MV-4-11 (cell line): ENCODE measurements at regions not wholly inside any gene's neighbourhood (a gene's known extent, or its start where the extent isn't known, plus 50 kb on each side); places are given as distances from the start of the nearest gene placed in this dataset.
"Not testable (repeated sequence)": the region's sequence is repeated elsewhere in the genome, so short reads cannot be mapped to it uniquely, and the experiment has no call there.

ENCODE experiments used
- DNase-seq: peaks from one replicate; lab custom pipeline; 2025; lab: John Stamatoyannopoulos, UW

DNA sequence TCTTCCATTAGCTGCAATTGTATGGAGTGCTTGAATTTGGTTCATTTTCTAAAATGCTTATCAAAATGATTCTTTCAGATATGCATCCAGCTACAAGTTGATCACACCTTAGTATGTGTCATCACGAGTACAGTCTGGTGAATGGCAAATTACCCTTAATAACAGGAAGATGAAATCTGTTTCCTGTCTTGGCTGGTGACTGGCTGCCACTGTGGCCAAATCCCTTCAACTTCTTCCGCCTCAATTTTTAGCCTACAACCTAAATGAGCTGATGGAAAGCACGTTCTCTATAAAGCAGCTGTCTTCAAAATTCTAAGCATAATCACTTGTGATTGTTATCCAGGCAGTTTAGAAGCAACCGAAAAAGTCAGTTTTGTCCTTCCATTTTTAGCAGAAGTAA is 387.1 kb upstream of the NECTIN3 start:
- DNase-seq, result no peak

DNA sequence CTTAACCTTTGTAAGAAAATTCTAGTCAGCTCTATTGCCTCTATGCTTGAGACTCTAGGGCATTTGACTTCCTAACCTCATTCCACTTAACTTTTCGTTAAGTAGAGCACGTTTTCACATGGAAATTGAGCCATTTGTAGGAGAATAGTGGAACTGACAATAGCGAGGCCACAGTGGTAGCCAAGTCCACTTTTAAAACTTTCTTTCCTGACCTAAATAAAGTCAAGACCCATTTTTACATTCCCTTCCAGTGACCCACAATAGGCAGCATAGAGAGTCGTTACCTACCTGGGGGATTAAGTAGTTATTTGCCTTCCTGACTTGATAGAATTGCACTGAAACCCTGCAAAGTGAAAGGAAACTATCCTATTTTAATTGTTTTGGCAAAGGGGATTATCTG is 386.0 kb upstream of the NECTIN3 start:
- DNase-seq, result no peak

DNA sequence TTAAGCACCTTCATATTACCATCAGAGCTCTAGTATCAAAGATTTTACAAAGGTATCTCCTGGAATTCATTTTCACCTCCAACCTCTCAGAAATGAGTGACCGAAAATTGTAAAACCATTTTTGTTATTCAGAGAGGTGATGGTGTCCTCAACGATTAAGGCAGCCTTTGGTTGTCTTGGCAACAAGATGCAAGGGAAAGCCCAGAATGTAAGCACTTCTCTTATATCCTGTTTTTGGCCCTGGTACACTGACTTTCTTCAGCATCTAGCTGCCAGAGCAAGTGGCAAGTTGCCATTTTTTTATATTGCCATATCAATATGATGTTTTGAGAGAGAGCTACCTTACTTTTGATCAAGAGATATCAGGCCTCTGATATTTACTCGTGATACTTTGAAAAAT is 384.9 kb upstream of the NECTIN3 start:
- no peak for DNase-seq

DNA sequence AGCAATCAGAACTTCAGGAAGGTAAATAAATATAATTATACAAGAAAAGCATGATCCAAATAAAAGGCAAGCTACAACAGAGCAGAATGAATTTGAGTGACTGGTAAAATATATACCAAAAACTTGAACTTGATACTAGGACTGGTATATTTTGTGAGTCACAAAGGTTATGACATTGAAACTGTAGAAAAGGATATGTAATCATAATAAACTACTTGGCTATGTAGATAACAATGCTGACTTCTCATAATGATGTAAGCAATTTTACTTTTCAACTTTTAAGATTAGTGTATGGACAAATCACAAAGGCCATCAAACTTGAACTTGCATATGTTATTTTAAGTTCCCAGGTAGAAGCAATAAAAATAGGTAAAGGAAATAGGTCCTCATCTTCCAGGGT is 384.5 kb upstream of the NECTIN3 start:
- DNase-seq, result no peak

DNA sequence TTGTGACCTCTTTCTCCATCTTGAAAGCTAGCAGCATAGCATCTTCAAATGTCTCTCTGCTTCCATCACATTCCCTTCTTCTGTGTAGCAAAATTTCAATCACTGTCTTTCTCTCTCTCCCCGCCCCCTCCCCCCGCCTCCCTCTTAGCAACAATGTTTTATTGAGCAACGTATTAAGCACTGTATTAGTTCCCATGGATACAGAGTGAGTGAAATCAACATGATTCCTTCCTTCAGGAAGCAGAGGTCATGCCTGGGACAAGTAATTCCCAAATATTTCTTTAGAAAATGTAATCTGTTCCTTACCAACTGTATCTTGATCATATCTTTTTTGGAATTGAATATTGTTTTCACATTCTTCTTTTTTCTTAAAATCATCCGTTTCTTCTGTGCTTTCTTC is 373.7 kb upstream of the NECTIN3 start:
- no peak for DNase-seq

DNA sequence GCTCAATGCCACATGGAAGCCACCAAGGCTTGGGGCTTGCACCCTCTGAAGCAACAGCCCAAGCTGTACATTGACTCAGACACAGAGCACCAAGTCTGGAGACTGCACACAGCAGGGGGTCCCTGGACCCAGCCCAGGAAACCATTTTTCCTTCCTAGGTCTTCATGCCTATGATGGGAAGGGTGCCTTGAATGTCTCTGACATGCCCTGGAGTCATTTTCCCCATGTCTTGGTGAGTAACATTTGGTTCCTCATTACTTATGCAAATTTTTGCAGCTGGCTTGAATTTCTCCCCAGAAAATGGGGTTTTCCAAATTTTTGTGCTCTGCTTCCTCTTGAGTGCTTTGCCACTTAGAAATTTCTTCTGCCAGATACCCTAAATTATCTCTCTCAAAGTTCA is 367.3 kb upstream of the NECTIN3 start:
- DNase-seq, result not testable (repeated sequence)

DNA sequence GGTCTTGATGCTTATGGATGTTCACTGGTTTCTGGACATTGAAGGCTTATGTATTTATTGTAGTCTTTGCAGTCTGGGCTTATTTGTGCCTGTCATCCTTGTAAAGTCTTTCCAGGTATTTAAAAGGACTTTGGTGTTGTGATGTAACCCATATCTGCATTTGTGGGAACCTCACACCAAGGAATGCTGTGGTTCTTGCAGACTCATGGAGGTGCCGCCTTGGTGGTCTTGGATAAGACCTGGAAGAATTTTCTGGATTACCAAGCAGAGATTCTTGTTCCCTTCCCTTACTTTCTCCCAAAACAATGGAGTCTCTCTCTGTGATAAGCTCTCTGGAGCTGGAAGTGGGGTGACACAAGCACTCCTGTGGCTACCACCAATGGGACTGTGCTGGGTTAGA is 363.5 kb upstream of the NECTIN3 start:
- no peak for DNase-seq

DNA sequence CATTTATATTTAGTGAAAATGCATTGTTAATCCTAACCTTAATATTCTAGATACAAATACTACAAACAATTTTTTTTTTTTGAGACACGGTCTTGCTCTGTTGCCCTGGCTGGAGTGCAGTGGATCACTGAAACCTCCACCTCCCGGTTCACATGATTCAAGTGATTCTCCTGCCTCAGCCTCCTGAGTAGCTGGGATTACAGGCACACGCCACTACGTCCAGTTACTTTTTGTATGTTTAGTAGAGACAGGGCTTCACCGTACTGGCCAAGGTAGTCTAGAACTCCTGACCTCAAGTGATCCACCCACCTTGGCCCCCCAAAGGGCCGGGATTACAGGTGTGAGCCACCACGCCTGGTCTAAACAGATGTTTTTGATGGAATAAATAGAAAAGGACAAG is 361.5 kb upstream of the NECTIN3 start:
- DNase-seq, result no peak

DNA sequence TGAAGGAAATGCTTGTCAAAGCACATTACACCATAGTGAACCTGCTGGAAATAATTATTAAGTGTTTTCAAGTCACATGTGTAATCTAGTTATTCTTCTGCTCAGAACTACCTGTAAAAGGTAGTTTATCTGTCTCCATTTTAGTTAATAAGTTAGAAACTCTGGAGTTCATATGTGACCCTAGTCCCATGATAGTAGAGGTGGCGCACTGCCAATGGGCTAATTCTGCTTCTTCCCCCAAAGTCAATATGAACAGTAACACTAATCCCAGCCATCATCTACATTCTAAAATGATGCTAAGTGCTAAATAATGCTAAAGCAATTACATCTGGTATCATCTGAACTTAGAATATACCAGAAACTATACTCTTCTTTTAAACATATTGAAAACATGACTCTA is 361.0 kb upstream of the NECTIN3 start:
- DNase-seq, result no peak

DNA sequence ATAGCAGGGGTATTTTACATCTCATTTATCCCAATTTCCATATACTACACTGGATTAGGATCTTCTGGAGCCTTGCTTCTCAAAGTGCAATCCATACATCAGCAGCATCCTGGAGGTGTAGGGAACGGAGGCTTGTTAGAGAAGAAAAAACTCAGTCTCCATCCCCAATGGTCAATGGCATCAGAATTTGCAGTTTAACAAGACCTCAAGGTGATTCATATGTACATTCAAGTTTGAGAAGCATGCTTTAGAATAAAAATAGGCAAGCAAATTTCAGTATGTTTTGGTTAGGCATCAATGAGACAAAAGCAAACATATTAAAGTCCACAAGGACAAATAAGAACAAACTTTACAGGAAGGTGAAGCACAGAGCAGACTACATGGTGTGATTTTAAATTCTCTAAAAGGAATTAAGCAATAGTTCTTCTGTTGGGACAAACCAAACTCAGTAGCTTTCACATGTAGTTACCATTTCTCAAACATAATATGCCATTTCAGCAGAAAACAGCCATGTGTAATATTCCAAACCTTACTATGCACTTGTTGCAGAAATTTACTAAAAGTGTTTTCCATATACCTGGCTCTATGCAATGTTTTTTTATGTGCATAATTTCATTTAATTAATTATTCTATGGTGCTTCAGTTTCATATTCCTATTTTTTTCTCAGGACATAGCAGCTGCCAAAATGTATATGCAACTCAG is 360.3 kb upstream of the NECTIN3 start:
- DNase-seq, result no peak

DNA sequence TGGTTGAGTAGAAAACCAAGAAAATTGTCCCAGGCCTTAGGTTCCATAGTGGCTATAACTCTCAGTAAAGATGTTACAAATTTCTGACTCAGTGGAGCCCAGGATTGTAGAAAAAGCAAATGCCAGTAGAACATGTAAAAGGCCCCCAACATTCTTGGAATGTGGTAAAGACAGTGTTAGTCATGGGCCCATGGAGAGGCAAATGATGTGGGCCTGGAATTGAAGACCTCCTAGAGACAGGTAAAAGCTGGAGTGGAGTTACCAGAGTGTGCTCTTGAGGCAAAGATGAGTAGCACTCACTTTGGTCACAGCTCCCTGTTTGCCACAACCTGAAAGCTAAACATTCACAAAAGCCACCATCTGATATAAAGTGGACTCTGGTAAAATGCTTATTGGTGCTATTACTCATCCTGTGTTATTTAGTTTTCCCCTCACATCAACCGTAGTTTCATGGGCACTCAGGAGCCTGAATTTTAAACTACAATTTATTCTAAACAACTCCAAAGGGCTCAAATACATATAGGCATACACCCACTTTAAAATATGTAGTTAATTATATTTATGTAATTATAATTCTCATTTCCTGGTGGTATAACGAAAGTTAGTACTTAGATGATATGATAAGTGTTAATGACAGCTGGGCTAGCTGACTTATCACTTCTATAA is 359.6 kb upstream of the NECTIN3 start:
- DNase-seq, result no peak

DNA sequence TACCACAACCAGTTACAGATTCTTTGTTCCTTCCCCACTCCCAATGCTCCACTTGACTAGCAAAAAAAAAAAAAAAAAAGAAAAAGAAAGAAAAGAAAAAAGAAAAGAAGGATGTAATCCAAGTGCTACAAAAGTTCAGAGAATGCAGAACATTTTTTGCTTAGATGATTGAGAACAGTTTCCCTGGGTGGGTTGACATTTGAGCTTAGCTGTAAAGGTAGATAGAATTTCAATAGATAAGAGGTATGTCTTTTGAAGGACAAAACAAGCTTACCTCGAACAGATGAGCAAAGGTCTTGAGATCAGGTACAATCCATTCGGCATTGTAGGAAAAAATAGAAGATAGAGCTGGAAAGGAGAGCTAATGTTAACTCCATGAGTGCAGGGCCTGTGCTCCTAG is 344.6 kb upstream of the NECTIN3 start:
- no peak for DNase-seq

DNA sequence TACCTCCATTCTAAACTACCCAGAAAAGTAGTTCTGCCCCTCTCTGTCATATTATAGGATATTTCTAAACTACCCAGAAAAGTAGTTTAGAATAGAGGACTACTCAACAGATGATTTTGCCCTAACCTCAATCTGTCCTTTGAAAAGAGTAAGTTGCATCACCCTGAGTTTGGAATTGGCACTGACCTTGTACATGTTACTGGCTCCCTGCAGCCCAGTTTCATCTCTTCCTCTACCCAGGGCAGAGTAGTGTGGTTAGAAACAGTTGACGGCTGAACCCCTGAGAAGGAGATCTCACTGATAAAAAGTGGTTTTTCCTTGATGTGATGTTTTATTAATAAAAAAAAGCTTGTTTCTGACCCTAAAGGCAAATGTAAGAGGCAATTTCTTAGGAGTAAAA is 340.5 kb upstream of the NECTIN3 start:
- no peak for DNase-seq

DNA sequence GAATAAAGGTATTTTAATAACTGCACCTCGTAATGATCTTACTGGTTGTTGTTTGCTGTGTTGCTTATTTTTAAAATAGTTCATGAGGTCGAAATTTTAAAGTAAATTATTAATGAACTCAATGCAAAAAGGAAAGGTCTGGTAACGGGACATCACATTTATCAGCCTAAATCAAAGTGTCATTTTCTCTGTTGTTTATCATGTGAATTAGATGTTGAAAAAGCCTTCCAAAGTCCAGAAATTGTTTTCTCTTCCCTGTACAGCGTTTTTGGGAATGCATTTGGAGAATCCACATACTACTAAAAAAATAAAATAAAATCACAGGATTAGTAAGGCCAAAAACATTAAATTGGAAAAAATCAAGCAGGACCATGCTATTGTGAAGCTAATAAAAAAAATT is 339.2 kb upstream of the NECTIN3 start:
- no peak for DNase-seq

DNA sequence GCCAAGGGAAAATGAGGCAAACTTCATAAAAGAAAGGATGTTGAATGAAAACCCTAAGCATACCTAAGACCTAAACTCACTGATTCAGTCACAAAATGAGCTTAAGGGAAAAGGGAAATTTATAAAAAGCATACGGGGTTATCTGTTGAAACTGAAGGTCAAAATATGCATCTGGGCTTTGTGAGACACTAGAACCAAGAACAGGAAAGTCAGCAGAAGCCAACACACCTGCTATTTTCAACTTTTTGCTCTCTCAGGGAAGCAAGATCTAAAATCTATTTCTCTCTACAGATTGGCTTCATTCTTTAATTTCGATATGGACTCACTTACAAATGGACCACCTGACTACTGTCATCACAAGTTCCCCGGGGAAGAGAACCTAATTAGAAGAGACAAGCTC is 338.6 kb upstream of the NECTIN3 start:
- DNase-seq, result no peak

DNA sequence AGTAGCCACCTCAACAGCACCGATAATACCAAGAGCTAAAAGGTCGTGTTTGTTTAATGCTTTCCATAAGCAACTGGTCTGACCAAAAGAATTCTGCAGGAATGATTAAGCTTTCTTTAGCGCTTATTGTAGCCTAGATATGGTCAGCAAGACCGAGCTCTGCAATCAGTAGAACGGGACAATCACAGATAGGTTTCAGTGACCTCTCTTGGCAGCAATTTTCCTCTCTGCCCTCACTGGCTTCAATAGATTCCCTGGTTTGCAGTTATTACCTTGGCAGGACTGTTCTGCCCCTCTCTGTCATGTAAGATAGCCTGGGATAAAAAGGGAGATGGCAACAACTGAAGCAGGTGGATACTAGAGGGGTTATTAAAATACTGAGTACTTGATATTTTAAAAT is 337.1 kb upstream of the NECTIN3 start:
- no peak for DNase-seq

DNA sequence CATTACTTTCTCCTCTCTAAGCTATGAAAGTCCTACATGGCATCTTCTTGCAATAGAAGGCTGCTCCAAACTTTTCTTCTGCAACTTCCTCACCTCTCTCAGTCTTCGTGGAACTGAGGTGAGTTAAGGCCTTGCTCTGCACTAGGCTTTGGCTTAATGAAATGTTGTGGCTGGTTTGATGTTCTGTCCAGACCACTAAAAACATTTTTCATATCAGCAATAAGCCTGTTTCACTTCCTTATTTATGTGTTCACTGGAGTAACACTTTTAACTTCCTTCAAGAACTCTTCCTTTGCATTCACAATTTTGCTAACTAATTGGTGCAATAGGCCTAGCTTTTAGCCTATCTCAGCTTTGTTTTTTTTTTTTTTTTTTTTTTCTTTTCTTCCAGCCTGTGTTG is 335.3 kb upstream of the NECTIN3 start:
- DNase-seq, result peak; percentile 98

DNA sequence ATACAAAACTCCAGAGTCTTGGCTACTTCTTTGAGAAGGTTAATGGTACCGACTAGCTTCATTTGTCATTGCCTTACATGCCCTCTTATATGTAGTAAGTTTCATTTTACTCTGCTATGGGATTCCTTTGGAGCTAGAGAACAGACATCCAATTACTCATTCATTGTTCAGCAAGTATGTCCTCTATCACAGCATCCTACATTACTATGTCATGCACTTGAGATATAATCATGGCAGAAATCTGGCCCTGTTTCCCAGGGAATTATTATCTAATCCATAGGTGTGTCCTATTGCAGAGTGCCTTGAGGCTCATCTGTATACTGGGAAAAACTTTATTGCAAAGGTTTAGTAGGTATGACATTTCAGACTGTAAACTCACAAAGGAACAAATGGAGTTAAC is 333.1 kb upstream of the NECTIN3 start:
- DNase-seq, result no peak

DNA sequence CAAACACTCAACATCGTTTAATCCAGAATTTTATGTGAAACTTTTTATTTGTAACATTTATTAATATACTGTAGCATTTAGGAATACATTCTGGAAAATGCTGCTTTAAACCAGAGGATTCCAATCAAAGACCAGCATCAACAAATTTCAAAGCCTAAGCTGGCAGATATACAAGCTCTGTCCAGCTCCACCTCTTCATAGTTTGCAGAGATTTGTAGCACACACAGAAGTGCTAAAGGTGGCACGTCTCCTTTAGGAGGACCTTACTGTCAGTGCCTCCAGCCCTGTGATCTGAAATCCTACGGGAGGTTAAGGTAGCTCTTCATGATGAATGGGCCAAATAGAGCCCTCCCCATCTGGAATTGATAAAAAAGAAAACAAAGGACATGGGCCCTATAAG is 329.7 kb upstream of the NECTIN3 start:
- DNase-seq, result no peak

DNA sequence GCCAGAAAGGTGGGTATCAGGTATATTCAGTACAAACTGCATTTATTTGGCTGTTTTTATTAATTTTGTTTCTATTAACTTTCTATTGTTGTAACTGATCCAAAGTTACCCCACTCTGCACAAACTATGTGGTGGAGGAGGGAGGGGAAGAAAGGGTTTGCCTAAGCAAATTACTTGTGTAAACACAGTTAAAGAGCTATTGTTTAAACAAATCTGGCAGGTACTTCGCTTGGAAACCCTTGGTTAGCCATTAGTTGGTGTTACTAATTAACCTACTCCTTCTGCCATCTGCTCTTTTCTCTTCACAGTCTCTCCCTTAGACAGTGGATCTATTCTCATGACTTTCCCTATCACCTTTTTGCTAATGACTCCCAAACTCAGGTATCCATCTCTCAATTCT is 328.4 kb upstream of the NECTIN3 start:
- no peak for DNase-seq

DNA sequence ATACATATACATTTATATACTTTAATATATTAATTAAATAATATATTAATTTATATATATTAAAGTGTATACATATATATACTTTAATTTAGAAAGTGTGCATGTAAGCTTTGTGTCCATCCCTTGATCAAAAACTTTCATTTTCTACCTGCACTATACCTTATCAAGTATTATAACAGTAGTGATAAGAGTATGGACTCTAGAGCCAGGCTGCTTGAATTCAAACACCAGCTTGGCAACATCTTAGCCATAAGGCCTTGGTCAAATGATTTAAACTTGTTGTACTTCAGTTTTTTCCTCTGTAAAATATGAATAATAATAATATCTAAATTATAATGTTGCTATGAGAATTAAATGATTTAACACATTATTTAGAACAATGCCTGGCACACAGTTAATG is 327.6 kb upstream of the NECTIN3 start:
- no peak for DNase-seq

DNA sequence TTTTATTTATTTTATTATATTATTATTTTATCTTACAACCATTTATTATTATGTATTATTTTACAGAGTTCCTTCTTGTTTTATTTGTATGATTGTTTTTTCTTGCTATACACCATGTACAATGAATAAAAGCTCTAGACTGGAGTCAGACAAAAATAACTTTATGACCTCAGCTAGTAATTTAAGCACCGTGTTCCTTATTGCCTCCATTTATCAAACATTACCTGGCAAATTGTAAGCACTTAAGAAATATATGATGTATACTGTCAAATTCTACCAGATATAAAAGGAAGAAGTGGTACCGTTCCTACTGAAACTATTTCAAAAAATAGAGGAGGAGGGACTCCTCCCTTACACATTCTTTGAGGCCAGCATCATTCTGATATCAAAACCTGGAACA is 326.9 kb upstream of the NECTIN3 start:
- no peak for DNase-seq

DNA sequence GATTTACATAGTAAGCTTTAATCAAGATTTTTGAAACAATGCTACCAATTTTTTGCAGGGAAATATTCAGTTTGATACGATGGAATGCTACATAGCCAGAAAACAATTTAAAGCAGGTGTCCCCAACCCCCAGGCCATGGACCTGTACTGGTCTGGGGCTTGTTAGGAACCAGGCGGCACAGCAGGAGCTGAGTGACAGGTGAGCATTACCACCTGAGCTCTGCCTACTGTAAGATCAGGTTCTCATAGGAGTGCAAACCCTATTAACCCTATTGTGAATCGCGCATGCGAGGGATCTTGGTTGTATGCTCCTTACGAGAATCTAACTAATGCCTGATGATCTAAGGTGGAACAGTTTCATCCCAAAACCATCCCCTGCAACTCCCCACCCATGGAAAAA is 322.6 kb upstream of the NECTIN3 start:
- no peak for DNase-seq

DNA sequence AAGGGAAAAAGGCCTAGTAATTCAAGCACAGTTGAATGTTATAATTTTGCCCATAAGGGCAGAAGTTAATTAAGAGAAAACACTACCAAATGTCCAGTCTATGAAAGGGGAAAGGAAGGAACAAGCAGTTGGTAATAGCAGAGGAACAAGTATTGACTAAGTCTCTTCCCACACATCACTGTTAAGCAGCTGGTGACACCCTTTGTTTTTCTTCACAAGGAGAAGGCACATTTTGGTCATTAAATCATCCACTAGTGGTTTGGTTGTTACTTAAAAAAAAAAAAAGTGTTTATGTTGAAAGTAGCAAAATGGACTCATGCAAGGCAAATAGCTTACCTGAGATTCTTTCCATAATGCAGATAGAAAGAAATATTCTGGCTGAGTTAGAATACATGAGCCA is 321.4 kb upstream of the NECTIN3 start:
- no peak for DNase-seq
